Mesenteric fat pad (tissue), 1 donor: ENCODE measurements at regions not wholly inside any gene's neighbourhood (a gene's known extent, or its start where the extent isn't known, plus 50 kb on each side); places are given as distances from the start of the nearest gene placed in this dataset.

Experiments
- DNase-seq: peaks from one replicate; pipeline ENCODE4 v3.0.0-alpha.2; 2020; ENCODE audit warnings: low spot score
- donor health status: DM: yes; HTN: yes; CAD: no.

GRCh38 chr1:72670902-72671301, 388.6 kb upstream of the NEGR1 start:
- no peak for DNase-seq

DNA sequence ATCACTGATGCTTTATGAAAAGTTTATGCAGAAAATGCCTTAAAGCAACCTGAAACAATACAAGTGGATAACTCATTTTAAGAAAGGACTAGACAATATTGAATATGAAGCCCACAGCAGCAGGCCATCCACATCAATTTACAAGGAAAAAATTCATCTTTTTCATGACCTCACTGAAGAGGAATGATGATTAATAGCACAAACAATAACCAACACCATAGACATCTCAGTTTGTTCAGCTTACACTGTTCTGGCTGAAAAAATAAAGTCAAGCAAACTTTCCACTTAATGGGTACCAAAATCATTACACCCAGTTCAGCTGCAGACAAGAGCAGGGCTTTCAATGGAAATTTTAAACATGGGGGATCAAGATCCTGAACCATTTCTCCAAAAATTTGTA, 380.6 kb upstream of the NEGR1 start:
- no peak for DNase-seq

DNA sequence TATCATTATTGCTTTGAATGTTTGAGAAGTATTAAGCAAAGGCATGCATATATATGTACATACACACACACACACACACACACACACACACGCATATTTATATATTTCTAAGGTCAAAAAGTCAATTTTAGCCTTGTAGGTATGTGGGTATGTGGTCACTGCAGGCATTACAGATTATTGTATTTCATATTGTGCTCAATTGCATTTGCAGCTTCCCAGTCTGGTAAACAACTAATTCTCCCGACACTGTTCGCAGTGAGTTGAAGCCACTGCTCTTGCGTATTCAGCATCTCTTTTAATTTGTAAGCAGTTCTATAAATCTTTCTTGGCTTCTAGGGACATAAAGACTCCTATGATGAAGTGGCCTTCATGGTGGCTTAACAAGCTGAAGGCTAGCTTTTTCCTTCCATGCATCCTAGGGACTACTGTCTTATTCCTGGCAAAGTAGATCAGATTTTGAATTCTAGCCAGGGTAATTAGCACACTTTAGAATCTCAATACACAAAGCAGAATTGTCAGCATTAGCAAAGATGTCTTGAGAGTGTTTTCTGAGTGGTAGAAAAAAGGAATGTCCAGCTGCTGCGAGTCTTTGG, 368.6 kb upstream of the NEGR1 start:
- DNase-seq, result no peak

DNA sequence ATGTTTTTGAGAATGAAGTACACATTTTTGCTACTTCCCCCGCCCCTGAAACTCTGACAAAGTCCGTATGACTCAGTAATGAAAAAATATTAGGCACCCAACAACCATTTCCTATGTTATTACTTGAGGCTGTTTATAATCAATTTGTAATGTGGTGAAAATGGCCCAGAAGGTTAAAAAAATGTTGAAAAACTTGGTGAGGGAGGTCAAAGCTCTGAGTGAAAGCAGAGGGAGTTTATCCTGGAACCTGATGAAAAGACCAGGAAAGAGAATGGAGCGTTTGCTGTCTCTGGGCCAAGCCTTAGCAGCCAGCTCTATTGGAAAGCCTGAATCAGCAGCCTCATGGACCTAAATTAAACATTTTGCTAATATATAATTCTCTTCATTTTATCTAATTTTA, 367.7 kb upstream of the NEGR1 start:
- no peak for DNase-seq

GRCh38 chr1:72649211-72649888, 367.0 kb upstream of the NEGR1 start:
- DNase-seq, result no peak

GRCh38 chr1:72648465-72648864, 366.1 kb upstream of the NEGR1 start:
- DNase-seq, result no peak

DNA sequence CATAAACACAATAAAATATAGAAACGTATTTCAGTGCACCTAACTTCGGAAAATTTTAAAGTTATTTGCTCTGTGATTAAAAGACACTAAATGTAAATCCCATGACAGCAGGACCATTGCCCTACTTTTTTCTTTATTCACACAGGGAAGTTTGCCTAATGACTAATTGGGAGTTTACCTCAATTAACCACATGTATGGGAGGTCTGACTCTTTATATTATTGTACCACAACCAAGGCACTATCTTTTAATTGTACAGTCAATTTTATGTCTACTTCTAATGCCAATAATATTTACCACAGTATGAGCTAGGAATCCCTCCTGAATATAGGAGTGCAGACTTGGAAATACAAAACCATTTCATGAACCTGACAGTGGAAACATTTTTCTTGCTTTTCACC, 360.8 kb upstream of the NEGR1 start:
- no peak for DNase-seq

- DNase-seq, result no peak
Observed at GRCh38 chr1:72637593-72637992, 355.3 kb upstream of the NEGR1 start.

- no peak for DNase-seq
Observed at GRCh38 chr1:72636631-72637030, 354.3 kb upstream of the NEGR1 start.

GRCh38 chr1:72635719-72636118, 353.4 kb upstream of the NEGR1 start:
- no peak for DNase-seq

- DNase-seq, result no peak
Observed at GRCh38 chr1:72634946-72635345, 352.6 kb upstream of the NEGR1 start.

- no peak for DNase-seq
Observed at GRCh38 chr1:72631449-72631848, 349.1 kb upstream of the NEGR1 start.

GRCh38 chr1:72623299-72623708, 341.0 kb upstream of the NEGR1 start:
- DNase-seq, result no peak

- no peak for DNase-seq
Observed at GRCh38 chr1:72620453-72620852, 338.1 kb upstream of the NEGR1 start.

- DNase-seq, result no peak
Observed at GRCh38 chr1:72606216-72606810, 324.0 kb upstream of the NEGR1 start.

- no peak for DNase-seq
Observed at GRCh38 chr1:72601035-72601674, 318.8 kb upstream of the NEGR1 start.

GRCh38 chr1:72586023-72586685, 303.8 kb upstream of the NEGR1 start:
- no peak for DNase-seq

DNA sequence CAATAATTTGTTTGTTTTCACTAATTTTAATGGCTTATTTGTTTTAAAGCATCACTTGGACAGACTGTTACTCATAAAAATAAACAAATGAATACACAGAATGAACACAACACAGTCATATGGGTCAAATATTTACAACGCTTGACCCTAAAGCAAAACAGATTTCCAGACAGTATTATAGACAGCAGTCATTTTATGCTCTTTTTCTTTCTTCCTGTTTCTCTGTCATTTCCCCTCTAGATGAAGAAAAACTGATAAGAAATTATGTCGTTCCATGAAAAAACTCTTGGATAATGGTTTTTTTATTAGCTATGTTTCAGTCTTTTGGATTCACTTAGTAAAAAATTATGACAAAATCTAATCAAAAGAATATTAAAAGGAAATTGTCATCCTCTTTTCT, 297.3 kb upstream of the NEGR1 start:
- no peak for DNase-seq

GRCh38 chr1:72570815-72571214, 288.5 kb upstream of the NEGR1 start:
- no peak for DNase-seq

DNA sequence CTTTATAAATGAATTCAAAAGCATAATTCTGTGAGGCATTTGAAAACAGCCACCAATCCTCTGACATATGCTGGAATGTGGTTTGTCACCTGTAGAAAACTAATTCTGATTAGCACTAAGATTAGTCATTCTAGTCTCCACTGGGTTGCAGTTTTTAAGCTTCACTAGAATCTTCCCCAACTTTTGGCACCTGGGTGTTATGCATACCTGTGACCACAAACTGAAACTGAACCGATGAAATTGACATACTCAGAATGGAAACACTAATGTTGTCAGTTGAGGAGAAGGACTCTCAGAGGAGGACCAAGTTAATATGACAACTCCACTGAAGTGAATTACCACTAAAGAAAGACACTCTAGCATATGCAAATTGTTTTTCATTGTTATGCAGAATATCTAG, 285.8 kb upstream of the NEGR1 start:
- DNase-seq, result no peak

DNA sequence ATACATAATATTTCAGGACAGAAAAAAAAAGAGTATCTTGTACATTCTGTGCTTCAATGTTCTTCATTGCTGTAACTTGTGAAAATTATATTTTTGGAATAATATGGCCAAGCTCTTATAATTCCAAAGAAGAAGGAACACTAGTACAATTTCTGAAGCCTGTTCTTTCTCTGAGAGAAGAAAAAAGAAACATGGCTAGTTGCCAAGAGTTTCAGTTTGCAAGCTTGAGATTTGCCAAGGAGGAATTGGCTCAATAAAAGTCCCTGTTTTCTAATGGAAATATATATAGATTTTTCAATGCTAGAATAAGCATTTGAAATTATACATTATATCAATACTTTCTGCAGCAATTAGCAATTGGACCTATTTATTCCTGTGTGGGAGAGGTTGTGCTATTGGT, 285.2 kb upstream of the NEGR1 start:
- no peak for DNase-seq

DNA sequence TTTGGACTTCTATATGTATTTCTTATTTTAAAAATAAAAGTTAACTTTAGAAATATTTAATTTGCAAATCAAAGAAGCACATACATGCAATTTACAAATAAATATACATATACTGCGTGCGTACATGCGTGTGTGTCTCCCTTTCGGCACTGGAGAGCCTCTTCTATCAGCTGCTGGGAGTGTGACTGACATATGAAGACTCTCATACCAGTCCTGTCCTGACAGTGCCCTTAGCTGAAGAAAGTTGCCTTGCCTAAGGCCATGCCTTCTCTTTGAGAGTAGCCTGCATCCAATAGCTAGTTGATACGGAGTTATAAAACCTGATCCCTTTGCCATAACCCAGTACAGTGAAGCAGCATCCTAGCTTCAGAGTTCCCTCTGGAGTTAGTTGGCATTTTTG, 282.4 kb upstream of the NEGR1 start:
- no peak for DNase-seq
